ENCODE measurements at regions not wholly inside any gene's neighbourhood (a gene's known extent, or its start where the extent isn't known, plus 50 kb on each side); places are given as distances from the start of the nearest gene placed in this dataset.
A peak's percentile ranks its signal among the peaks of the same experiment; 100 is the strongest.
"Not testable (repeated sequence)": the region's sequence is repeated elsewhere in the genome, so short reads cannot be mapped to it uniquely, and the experiment has no call there.

DNA sequence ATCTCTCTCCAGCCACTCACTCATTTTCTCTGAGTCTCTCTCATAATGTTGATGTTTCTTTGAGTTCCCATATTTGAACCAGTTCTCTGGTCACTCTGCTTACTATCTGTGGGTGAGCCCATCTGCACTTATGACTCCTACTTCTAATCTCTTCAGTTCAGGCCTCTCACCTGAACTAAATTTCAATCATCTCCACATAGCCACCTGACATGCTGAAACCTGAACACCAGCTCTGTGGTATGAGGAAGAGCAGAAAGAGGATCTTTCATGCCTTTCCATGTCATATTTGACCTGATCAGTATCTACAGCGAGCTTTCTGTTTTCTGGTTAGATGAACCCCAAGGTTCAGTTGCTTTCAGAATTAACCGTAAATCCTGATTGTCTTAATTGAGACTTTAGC, 122.2 kb upstream of the ESX1 start:
- no peak for DNase-seq

DNA sequence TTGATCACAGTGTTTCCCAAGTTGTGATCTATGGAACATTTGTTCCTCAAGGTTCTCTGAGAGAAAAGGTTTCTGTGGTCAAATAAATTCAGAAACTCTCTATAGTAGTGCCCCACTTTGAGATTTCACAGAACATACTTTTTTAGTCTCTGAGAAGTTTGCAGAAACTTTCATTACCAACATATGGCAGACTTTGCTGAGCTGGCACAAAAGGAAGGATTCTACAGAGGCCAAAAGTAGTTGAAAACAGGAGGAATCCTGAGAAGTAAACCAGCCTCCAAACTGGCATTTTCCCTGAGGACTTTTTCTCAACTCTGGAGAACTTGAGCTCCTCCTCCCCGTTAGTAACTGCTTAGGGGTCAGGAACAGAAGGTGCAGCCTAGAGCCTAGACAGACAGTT, 117.8 kb upstream of the ESX1 start:
- DNase-seq, result no peak

DNA sequence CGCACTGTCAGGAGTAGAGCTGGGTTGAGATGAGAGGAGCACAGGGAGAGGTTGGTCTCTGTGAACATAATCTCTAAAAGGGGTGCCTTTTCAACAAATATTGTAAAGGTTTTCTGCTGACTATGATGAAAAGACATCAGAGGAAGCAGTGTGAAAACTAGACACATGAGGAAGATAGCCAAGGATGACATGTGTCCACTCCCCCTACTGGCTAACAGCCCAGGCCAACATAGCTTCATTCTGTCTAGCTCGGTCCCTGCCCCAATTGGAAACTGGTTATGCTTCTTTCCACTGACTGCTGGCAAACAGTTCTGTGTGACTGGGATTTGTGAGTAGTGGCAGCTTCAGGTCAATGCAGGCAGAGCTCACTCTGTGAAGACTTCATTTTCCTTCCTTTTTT, 115.4 kb upstream of the ESX1 start:
- DNase-seq, result no peak

DNA sequence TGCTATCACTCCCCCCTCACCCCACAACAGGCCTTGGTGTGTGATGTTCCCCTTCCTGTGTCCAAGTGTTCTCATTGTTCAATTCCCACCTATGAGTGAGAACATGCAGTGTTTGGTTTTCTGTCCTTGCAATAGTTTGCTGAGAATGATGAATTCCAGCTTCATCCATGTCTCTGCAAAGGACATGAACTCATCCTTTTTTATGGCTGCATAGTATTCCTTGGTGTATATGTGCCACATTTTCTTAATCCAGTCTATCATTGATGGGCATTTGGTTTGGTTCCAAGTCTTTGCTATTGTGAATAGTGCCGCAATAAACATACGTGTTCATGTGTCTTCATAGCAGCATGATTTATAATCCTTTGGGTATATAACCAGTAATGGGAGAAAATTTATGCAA, 106.0 kb upstream of the ESX1 start:
- not testable (repeated sequence) for DNase-seq

DNA sequence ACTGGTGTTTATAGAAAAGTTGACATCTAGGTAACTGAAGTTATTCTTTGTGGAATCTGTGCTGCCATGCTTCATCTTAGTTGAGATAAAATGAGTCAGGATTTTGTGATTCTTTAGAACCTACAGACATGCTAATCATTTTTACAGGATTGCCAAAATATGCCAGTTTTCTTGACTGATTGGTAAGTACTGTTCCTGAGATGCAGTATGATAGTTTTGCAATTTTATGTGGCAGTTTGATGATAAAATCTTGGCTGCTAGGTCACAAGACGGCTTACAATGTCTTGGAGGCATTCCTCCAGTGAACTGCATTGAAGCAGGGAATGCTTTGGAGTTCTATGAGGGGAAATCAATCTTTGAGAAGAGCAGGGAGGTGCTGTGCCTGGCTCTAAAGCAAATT, 104.4 kb upstream of the ESX1 start:
- DNase-seq, result no peak

DNA sequence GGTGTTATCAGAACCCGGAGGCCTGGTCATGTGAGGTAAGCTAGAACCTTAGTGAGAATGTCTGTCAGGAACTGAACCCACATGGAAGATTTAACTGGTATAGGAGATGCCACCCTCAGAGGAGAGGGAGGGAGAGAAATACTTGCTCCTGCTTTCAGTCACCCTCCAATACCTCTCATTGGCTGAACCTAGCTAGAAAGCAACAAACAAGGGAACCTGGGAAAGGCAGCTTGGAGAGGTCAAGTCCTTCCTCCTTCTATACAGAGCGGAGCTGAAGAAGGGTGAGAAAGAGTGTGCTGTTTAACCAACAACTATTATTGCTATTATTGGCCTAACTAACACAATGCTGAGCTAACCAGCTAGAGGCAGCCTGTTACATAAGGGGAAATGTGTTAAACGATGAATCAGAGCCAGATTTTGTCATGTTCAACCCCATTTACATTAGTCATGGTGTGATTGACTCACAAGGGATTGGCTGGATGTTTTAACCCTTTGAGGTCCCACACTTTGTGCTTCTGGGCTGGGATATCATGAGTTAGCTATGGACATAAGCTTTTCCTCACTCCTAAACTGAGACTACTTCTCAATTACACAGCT, 96.5 kb upstream of the ESX1 start:
- no peak for DNase-seq

DNA sequence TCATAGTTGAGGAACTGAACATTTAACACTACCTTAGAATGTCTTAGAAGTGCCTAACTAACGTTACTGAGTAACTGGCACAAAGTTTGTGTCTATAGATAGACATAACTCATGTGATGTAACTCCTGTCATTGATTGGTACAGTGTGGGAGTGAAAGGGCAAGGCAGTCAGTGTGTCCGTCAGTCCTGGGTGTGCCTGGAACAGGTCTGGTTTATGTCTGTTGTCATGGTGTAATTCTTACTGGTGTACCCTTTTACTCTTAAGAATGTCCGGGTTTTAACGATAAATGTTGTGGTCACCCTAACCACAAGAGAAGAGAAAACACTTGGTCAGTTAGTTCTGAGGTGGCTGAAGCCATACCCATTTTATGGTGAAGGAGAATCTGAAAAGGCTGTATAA, 93.1 kb upstream of the ESX1 start:
- DNase-seq, result no peak

DNA sequence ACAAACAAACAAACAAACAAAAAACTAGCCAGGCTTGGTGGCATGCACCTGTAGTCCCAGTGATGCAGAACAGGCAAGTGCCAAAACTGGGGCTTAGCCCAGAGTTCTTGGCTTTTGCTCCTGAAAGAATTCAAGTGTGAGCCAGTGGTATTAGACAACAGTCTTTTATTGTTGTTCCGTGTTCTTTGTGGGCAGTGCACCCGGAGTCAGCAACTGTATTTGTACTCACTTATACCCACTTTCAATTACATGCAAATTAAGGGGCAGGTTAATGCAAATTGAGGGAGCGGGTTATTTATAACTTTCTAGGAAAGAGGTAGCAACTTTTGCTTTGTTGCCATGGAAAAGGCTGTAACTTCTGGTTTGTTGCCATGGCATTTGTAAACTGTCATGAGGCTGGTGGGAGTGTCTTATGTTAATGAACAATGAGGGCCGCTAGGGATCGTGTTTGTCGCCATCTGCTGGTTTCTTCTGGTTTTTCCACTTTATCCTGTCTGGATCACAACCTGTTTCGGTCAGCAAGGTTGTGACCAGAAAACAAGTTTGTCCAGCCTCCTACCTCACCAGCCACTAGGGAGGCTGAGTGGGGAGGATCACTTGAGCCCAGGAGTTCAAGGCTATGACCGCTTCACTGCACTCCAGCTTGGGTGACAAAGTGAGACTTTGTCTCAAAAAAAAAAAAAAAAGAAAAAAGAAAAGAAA, 88.8 kb upstream of the ESX1 start:
- DNase-seq, result peak; percentile 29 to 38

DNA sequence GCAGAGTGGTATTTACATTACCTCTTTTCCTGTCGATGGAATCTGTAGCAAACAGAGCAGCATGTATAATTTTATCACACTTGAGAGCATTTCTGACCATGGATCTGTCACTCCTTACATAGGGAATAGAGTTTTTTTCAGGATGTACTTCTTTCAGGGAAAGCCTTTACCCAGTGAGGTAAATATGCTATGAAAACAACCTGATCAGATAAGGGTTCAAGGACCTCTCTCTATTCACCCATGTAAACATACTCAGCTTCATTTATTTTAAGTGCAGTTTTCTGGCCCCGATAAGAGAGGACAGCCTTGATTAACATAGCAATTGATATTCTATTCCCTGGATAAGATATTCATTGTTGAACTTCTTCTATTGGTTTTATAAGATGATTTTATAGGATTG, 87.3 kb upstream of the ESX1 start:
- DNase-seq, result no peak

DNA sequence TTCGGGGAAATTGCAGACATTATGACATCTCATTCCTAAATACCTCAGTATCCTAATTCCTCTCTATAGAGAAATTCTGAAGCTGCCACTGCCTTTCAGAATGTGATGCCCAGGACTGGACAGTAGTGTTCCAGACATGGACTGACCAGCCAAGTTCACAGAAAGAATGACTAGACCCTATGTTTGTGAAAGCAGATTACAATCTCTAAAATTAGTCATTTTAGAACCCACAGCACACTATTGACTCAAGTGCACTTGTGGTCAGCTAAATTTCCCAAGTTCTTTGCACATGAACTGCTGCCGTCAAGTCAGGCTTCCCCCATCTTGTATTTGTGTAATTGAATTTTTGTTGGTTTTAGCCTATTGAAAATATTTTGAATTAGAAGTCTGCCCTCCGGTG, 81.0 kb upstream of the ESX1 start:
- no peak for DNase-seq

DNA sequence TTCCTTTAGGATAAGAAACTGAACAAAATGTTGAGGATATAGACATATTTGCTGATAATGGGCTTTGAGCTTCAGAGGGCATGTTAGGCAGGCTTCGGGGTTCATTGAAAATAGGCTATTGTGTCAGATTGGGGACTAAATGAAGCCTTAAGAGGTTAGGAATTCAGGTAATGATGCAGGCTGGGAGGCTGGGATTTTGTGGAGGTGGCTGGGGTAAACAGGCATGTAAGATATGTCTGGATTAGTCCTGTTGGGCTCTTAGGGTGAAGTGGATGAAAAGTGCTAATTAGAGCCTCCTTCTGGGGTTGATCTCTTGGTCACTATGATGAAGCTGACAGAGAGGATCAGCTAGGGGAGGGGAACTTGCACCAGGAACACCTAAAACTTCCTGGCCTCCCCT, 80.2 kb upstream of the ESX1 start:
- DNase-seq, result no peak

DNA sequence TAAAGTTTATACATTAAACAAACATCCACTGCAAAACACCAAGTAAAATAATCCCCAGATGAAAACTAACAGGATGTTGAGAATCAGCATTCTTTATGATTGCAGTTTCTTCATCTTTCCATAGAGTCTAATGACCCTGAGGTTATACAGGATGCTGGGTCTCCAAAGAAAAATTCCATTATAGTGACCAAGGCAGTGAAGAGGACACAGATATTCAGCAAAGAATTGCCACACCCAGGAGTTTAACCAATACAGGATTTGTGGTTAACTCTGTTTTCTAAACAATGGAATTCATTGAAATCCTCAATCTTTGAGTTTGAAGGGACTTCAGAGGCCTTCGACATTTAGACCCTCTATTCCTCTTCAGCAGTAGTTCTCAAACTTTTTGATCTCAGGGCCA, 76.2 kb upstream of the ESX1 start:
- no peak for DNase-seq

DNA sequence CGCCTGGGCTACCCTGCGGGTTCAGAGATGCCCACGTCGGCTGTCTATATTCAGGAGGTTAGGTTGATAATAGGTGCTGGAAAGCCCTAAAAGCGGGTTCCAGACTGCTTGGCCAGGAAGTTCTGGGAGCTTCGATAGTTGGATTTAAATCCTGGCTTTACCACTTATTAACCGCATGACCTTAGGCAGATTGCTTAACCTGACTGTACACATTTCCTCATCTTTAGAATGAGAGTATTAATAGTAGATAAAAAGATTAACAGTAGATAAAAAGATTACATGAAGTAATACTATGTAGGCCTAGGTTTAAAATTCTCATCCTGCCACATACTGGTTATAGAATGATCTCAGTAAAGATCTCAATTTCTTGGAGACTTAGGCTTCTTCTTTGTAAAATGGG, 75.0 kb upstream of the ESX1 start:
- DNase-seq, result no peak

DNA sequence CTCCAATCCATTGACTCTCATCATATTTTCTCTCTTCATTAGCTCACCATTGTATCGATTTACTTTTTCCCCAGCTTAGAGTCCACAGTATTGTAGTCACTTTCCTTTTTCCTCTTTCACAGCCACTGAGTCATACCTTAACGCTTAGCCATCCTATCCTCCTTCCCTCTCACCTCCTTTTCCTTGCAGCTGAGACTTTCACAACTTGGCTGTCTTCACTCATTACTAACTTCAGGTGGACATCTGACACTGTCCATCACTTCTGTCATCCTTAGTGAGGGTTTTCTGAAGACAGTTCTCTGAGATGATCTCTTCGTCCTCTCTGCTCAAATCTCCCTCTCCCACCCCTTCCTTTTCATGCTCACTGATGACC, 70.5 kb upstream of the ESX1 start:
- no peak for DNase-seq

DNA sequence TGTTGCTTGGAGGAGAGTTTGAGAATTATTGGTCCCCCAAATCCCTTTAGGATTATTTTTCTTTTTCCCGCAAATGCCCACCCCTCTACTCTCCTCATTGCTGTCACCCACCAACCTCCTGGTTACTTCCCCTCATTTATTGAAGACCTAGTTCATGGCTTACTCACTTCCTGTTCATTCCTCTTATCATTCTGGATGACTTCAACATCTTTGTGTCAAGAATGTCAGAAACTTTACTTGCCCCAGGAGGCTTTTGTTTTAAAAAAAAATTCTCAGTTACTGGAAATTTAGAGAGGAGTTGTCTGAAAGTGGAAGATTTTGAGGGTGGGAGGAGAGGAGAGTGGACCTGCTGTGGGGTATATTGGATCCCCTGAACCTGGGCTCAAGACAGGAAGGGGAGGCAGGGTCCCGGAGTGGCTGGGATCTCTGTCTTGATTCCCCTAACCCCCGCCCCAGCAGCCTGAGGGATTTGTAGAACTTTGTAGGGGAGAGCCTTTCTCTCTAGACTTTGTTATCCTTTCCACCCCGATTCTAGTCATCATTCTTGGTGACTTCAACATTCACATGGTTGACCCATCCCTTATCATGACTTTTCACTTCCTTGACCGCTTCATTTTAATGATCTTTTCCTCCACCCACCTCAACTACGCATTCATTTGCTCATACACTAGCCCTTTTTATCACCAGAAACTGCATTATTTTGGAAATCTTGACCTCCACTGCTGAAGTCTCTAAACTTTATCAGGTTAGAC, 69.9 kb upstream of the ESX1 start:
- DNase-seq, result no peak

DNA sequence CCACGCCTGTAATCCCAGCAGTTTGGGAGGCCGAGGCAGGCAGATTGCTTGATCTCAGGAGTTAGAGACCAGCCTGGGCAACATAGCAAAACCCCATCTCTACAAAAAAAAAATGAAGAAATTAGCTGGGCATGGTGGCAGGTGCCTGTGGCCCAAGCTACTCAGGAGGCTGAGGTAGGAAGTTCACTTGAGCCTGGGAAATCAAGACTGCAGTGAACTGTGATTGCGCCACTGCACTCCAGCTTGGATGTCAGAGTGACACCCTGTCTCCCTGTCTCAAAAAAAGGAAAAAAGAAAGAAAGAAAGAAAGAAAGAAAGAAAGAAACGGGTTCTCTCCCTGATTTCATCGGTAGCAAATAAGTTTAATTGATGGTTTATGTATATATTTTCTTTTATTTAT, 64.6 kb upstream of the ESX1 start:
- DNase-seq, result no peak

DNA sequence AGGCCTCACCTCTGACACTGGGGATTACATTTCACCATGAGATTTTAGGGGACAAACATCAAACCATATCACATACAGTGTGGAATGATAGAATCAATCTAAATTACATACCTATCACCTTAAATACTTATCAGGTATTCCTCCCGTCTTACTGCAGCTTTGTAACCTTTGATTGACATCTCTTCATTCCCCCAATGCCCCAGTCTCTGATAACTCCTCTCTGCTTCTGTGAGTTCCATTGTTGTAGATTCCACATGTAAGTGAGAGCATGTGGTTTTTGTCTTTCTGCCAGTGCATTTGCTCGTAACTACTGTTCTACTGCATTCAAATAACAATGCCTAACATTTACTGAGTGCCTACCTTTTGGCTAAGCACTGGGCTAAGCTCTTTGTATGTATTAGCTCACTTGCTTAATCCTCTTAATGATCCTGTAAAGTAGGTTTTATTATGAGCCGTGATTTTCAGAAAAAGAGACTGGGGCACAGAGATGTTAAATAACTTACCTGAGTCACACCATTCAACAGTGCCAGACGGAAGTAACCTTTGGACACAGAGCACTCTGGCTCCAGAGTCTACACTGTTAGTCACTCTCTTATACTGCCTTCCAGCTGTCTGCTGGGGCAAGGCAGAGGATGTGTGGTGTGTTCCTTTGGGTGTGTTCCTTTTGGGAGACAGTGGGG, 63.7 kb upstream of the ESX1 start:
- DNase-seq, result no peak

DNA sequence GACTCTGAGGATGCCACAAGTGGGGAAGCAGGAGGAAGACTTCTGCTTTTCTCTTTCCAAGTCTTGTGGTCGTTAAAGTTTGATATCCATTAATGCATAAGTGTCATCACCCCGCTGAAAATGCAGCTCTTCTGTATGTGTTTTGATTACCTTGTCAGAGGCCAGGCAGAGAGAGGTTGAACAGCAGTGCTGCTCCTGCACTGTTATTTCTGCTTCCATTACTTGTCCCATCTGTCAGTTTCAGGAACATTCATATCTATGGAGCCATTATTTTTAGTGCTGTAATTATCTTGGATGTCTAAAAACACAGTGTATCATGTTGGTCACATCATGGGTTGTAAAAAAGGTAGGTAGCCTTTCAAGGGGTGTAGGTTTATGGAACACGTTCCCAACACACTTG, 62.0 kb upstream of the ESX1 start:
- no peak for DNase-seq

DNA sequence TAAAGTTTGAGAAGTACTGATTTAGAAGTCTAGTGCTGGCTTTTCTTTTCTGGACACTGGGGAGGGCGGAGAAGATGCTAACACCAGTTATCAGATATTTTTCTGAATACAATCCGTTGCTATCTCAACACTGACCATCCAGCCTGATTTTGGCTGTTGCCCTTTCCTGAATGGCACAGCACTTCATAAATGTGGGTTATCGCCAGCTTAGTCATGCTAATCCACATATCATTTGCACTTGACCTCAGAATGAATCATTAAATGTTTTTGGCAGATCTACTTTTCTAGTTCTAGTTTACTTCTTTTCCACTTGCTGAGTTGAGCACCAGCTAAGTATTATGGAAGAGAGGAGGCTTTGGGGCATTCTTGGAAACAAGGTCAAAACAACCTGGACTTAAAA, 60.8 kb upstream of the ESX1 start:
- no peak for DNase-seq

DNA sequence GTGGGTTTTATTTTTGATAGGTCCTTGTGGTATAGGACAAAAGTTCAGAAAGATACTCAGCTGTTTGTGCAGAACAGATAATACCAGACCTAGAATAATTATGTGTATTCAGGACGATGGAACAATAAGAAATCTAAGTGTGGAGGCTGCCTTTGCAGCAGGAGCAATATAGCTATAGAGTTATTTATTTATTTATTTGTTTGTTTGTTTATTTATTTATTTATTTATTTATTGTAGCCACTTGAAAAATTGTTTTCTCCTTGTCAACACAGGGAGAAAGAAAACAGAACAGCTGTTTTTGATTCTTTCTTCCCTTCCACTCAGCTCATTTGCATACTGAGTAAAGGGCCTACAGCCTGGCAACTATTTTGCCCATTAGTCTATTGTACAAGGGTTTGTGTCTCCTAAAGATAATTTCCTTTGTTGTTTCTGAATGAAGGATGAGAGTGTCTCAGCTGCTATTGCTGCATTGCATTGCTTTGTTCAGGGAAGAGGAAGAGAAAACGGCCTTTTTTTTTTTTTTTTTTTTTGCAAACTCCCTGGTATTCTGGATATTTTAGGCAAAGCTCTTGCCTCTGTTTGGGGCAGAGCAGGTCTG, 56.0 kb upstream of the ESX1 start:
- no peak for DNase-seq

DNA sequence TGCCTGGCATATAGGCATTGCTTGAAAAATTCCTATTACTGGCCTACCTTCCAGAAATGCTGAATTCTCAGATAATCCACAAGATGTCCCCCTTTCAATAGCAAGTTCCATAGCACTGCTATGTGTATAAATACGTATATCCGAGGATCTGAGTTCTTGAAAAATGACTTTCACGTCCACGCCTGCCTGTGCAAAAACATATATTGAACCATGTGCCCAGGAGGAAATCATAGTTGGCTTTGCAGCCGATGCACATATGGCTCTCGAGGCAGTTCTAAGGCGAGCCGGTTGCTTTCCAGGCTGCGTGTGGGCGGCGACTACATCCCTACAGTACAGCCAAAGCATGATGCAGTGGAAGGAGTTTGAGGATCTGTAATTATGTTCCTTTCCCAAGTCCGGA, 55.4 kb upstream of the ESX1 start:
- peak in 1 of 2 experiments; percentile 1 for DNase-seq

DNA sequence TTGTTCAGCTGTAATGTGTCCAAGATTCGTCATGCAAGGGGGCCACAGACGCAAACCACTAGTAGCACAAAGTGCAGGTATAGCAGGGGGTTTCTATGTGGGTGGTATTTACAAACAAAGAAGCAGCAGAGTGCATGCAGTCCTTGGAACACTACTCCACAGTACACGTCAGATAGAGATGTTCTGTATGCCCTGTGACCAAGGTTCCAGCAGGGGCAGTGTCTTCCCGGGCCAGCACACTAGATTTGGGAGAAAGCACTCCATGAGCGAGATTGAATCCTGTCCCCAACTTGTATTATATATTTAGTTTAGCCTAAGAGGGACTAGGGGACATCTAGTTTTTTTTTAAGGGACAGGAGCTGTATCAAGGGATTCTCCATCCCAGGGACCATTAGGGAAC, 54.4 kb upstream of the ESX1 start:
- no peak for DNase-seq

DNA sequence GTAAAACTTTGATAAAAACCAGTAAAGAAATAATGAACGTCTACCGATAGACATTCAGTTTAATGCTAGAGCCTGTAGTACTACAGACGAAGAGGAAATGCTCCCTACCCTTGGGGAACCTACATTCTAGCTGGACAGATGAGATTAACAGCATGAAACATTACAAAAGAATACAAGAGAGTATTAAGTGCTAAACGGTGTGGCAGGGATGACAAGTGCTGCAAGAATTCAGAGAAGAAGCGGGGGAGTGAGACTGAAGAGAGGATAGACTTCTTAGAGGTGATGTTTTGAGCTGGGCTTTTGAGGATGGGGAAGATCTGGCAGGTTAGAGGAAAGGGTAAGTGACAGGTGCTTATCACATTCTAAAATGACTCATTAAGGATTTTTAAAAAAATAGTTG, 52.6 kb upstream of the ESX1 start:
- DNase-seq, result no peak

DNA sequence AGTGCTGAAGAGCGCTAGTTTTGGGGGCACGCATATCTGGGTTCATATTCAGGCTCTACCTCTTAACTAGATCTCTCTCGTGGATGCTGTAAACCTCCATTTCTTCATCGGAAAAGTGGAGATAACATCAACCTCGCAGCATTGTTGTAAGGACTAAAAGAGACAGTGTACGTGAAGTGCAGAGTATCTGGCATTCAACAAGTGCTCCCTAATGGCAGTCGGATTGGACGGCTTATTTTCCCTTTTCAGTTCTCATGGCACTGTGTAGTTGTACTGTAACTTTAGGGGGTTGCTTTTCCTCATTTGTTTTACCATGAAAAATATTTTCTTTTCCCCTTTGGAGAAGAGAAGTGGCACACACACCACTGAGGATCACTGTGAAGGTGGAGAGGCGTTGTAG, 51.4 kb upstream of the ESX1 start:
- DNase-seq, result no peak
